Frontal cortex (tissue), 3 donors: ENCODE measurements at regions not wholly inside any gene's neighbourhood (a gene's known extent, or its start where the extent isn't known, plus 50 kb on each side); places are given as distances from the start of the nearest gene placed in this dataset.
"Not testable (repeated sequence)": the region's sequence is repeated elsewhere in the genome, so short reads cannot be mapped to it uniquely, and the experiment has no call there.

Experiments
- DNase-seq, 2 donors: peaks; one replicate each; pipeline ENCODE4 v3.0.0; 2012; ENCODE audit warnings: low spot score in 2 of 2
- FAIRE-seq: peaks from 2 replicates; lab custom pipeline; 2012; peaks lifted over from hg19 to GRCh38; lab: Jason Lieb, UNC
- donor health status: control.
- donor health status: control.
- donor health status: control.

DNA sequence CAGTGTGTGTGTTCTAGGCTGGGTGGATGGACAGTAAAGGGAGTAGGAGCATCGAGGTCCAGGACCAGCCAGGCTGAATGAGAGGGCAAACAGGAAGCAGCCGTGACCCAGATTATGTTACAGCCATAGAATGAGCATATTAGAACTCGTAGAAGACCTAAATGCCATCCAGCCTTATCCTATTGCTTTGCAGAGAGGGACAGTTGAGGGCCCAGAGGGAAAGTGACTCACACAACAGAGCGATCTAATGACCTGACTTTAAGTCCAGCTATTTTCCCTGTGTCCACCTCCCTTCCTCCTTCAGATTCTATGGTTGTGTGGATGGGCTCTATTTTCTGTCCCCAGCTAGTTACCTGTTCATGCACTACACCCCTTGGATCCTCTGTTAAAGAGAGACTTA lies 634.1 kb upstream of the TBL1XR1 start:
- DNase-seq (no peak), FAIRE-seq (no peak)

DNA sequence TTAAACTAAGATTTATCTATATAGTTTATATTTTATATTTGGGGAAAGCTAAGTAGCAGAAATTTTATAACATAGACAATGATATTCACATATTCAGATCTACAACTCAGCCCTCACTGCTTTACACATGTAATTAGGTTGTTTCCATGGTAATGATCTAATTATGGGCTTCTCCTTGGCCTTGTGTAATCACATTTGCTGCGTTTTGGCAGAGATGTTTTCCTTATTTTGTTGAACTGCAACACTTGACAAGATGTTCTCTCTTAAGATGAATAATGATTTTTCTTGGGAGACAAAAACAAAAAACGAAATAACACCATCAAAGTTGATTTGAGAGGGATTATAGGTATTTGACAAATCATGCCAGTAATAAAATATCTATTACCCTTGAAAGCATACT lies 635.6 kb upstream of the TBL1XR1 start:
- FAIRE-seq: no peak
- DNase-seq: no peak

DNA sequence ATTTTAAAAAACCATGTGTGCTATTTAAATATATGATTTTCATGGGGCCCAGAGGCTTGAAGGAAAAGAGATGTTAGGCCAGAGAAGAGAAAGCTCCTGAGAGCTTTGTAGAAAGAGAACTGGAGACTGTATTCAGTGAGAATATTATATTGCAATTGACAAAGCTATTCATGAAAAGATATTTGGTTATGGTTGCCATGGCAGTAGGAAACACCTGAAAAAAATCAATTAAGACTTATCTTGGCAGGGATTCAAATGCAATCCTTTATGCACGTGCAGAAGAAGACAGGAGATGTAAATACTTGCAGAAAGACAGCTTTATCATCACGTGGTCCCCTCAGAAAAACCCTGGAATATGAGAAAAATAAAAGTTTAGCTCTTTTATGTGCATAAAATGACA lies 636.0 kb upstream of the TBL1XR1 start:
- no peak for FAIRE-seq

DNA sequence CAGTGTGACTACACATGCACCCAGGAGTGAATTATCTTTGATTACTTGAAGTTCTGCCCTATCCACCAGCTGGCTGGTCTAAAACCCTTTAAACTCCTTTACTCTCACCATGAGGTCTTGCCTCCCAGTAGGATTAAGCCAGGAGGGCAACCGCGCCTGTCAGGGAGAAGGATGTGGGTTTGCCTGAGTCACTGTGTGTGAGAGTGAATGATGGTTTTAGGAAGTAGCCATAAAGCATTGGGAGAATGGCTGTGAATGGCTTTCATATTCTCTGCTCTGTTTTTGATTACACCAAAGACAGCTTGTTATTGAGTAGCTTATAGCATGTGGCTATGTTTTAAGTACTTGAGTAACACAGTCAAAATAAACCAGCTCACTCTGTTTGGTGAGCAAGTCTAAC lies 637.7 kb upstream of the TBL1XR1 start:
- no peak for DNase-seq
- FAIRE-seq: no peak

More for the DNA sequence above, 636.0 kb upstream of the TBL1XR1 start:
- DNase-seq: no peak

DNA sequence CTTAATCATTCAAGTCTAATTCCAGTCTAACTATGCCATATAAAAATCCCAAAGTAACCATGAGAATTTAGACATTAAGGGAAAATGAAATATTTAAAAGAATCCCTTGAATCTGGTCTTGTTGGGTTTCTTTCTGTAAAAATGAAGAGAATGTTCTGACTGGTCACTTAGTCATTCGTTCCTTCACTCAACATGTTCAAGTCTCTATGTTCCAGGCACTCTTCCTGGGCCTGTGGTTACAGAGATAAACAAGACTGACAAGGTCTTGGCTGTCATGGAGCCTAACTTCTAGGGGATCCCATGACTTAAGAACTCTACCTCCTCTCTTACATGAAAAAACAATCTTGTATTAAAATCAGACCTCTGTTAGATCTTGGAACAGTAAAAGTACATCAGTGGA lies 638.6 kb upstream of the TBL1XR1 start:
- DNase-seq: no peak
- no peak for FAIRE-seq

DNA sequence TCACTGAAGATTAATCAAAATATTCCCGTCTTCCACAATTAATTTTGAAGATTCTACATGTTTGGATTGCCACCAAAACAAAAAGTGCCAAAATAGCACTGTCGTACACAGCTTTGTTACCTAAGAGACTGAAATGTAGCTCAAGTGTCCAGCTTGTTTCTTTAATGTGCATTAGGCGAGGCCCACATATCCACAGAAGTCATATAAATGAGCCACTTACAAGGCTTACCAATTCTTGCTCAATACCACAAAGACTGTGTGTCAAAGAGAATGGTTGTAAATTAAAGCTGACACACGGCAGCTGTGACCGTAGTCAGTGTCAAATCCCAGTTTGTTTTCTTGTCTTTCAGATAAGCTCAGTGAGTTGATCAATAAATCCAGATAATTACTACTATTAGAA lies 639.4 kb upstream of the TBL1XR1 start:
- no peak for DNase-seq

DNA sequence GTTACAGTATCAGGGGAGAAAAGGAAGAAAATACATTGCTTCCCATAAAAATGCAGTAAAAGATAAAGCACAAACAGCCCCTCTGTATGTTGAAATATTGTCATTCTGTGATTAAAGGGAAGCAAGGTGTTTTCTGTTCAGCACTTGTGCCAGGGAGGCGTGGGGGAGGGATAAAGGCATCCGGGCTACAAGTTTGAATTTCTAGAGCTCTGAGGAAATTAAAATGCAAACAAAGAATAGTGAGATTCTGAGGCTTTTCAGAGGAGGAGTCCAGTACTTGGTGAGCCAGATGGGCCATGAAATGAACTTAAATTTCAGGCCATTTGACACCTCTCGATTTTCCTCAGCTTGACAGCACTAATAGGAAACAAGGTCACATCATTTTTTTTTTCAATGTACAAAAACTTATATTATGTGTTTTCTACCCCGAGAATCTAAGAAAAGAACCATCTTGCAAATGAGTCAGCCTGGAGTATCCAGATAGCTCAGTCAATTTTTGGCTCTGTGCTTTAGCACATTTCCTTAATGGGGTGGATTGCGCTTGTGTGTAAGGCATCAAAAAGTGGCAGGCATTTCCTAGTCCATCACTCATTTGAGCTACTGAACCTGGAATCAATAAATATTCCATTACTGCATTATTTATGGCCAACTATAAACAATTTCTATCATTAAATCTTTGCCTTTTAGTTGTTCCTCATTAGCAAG lies 640.8 kb upstream of the TBL1XR1 start:
- FAIRE-seq (no peak), DNase-seq (no peak)

More for the DNA sequence above, 639.4 kb upstream of the TBL1XR1 start:
- no peak for FAIRE-seq

DNA sequence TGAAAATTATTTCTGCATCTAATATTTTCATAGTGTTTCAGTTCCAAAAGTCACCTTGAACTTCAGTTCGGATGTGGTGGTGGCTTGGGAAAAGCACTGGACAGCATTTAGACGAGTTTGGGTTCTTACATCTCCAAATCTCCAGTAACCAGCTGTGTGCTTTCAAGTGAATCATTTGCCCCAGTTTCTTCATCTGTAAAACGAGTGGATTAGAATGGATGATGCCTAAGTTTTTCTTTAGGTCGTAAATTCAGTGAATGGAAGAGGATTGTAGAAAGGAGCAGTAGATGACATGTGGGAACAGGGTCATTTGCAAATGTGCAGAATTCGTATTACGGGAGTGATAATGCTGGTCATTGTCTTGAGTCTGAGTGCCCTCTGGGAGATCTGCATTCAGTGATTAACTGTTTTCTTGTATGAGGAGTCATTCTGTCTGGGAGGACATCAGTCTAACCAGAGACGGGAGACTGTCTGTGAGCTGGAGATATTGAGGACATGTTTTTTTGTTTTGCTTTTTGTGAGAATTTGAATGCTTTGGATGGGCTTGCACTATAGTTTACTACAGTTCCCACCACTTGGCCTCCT lies 641.6 kb upstream of the TBL1XR1 start:
- FAIRE-seq (no peak), DNase-seq (no peak)

DNA sequence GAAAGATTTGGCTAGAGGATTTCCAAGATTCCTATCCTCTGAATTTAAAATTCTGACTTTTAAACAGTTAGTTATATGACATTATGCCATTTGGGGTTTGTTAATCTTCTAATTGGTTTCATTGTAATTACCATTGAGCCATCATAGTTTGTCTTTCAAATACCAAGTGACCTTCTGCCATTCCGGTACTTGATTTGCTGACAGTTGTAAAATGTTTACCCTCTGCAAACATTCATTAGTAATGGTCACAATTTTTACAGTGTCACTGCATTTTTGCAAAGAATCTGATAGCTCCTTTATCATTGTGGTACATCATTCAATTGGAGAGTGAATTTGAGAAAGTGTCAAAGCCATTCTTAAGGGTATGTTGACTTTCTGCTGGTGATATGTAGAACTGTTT lies 645.0 kb upstream of the TBL1XR1 start:
- DNase-seq (no peak), FAIRE-seq (no peak)

DNA sequence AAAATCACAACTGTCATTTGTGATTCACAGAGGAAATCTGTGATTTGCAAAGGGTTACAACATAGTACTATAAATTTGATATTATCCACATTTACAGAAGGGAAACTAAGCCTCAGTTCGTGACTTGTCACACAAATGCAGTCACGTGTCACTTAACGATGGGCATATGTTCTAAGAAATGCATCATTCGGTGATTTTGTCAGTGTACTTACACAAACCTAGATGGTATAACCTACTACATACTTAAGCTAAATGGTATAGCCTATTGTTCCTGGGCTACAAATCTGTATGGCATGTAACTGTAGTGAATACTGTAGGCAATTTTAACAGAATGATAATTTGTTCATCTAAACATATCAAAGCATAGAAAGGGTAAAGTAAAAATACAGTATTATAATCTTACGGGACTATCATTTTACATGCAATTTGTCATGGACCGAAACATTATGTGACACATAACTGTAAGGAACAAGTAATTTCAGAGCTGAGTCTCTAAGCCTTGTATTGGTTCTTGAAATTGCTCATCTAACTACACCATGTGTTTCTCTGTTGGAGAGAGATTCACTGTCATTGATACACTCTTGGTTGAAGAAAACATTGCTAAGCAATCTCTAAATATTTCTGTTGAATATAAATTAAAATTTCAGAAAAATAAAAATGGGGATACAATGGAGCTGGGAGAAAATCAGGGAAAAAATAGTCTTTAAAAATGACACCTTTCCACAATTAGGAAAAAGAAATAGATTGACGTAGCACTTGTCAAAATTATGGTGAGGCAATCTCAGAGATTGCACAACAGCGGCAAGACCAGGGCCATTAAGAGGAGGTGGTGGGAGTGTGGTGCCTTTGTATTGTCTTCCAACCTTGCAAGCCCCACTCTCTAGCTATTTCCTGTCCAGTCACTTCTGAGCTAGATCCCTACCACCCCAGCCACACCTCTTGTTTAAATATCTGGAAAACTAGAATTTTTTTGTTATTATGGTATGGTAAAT lies 645.8 kb upstream of the TBL1XR1 start:
- FAIRE-seq: no peak
- DNase-seq: no peak

DNA sequence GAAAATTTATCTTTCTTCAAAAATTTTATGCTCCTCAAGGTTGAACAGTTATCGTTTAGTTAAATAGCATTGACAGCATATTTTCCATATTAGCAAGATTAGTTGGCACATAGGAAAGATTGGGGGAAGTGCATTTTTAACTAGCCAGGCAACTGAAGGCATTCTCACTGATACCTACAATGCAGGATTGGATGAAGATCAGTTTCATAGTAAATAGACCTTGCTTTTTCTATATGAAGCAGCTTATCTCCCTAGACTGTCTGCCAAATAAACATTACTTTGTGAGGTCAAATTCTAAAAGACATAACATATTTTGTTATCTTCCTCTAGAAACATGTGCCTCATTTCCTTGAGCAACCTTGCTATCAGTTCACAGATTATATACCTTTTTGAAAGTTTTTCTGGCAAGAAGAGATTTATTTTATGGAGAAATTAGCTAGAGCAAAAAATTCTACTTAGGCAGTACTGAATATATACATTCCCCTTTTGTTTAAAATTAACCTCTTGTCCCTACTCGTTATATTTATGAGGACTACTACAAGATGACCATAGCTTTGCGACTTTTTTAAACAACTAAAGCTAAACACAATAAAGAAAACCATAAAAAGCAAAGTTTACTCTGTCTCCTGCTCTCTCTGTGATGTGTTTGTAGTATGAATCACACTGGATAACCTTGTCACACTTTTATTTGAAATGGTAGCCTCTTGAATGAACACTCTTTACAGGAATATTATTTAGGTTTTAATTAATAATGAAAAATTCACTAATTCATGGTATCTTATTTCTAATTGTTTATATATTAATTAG lies 654.9 kb upstream of the TBL1XR1 start:
- FAIRE-seq (no peak), DNase-seq (no peak)

DNA sequence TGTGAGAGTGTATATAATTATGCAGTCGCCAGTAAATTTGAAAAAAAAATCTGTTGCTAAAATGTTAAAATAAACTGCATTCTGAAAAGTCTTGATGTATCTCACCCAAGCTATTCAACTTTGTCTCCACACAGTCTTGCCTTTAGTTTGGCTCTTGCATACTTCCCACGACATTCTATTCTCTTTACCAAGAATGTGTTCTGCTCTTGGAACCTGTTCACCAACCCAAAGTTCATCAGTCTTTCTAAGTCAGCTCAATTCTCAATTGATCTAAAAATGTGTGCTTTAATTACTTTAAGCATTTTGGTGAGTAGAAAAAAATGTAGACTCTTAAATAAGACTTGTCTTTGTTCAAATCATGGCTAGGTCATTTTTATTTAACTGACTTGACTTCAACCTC lies 657.7 kb upstream of the TBL1XR1 start:
- FAIRE-seq (no peak), DNase-seq (no peak)

DNA sequence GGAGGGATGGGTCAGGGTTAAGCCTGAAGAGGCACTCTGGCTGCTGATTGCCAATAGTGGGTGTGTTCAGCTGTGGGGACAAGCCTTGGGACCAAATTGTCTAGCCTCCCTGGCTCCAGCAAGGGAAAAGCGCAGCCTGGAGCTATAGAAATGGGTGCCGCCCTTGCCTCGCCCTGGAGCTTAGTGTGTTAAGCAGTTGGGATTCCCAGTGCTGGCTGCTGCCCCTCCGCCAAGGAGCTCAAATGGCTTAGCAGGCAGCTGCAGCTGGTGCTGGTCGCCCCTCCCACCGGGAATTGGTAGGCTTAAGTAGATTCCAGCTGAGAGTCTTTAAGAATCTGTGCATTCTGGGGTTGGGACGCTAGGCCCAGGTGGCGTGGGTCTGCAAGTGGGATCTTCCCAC lies 662.9 kb upstream of the TBL1XR1 start:
- FAIRE-seq (no peak), DNase-seq (no peak)

DNA sequence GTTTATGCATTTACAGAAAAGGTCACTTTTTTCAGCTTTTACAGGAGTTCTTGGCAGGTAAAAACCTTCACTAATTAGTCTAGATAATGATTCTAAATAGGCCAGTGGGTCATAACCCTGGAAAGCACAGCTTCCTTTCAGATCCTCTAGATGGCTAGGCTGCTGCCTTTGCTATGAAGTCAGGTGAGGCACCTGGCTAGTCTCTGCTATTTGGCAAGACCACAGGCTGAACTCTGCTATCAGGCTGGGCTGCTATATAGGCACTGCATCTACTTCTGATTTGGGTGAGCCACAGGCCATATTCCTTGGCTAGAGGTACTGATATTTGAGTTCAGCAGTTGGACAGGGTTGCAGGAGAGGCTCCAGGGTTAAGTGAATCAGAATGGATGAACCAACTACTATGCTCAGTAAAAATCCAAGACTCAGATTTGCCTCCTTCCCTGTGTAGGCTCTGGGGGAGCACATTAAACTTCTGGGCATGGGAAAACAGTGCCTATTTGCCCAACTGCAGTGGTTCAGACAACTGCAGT lies 665.7 kb upstream of the TBL1XR1 start:
- DNase-seq: no peak
- FAIRE-seq: no peak

DNA sequence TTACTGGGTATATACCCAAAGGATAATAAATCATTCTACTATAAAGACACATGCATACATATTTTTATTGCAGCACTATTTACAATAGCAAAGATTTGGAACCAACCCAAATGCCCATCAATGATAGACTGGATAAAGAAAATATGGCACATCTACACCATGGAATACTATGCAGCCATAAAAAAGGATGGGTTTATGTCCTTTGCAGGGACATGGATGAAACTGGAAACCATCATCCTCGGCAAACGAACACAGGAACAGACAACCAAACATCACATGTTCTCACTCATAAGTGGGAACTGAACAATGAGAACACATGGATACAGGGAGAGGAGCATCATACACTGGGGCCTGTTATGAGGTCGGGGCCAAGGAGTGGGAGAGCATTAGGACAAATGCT lies 665.0 kb upstream of the KCNMB2 start:
- DNase-seq, FAIRE-seq: not testable (repeated sequence)

DNA sequence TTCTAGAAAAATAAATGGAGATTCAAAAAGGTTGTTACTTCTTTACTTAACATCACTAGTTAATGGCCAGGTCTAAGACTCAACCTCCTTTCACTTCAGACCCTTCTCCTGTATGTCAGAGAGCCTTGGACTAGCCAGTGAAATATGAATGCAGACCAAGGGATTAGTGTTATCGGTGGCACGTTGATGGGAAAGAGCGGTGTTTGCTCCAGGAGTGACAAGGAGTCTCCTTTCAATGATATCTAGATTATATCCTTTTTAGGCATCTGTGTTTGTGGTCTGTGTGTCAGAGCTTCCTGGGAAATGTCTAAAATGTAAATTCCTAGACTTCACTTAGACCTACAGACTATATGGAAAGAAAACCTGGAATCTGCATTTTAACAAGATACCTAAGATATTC lies 658.0 kb upstream of the KCNMB2 start:
- FAIRE-seq (no peak), DNase-seq (no peak)

DNA sequence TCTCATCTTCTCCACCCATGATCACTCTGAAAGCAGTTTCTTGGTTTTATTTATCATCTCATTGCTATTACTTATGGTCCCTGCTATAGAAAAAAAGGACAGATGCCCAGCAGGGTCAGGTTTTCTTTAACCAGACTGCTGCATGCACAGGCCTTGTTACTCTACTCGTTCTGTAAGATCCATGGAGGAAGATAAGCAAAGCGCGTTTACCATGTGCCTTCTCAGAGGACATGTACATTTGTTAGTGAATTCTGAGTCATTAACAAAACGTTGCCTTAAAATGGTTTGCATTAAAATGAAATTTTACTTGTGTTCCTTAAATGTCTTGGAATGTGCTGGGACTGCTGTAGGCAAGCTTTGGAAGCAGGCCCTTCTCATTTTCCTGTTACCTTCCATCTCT lies 657.3 kb upstream of the KCNMB2 start:
- DNase-seq (no peak), FAIRE-seq (no peak)

DNA sequence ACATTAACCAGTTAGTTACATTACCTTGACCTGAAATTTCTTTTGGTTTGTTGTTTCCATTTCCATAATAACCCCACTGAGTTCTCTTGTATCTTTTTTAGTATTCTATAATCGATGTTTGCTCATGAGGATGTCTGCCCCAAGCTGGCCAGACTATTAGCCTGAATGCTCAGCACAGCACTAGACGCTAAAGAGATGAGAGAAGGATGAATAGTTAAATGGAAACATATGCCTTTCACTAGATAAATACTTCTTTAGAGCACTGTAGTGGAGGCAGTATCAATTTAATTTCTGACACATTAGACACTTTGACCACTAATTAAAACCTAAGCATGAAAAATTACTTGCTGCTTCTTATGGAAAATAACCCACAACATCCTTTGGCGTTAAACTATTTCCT lies 654.9 kb upstream of the KCNMB2 start:
- FAIRE-seq: no peak
- DNase-seq: no peak

DNA sequence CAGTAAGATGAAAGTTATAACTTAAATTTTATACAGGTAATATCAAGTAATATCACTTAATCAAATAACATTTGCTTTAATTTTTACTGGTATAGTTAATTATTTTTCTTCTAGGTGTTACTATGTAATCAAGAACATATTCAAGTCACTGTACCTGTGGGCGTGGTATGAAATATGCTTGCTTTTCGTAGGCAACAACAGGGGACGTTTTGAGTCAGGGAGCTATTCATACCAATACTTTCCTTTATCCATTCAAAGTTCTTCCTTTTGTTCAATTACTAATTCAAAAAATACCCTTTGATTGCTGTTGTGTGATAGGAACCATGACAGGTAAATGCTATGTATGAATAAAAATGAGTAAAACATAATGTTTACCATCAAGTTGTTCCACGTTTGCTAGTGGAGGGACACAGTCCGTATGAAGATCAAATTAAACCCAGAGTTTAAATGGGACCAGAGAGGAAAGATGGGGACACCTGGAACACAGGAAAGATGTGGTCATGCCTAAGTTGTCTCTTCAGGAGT lies 654.0 kb upstream of the KCNMB2 start:
- FAIRE-seq (no peak), DNase-seq (no peak)

DNA sequence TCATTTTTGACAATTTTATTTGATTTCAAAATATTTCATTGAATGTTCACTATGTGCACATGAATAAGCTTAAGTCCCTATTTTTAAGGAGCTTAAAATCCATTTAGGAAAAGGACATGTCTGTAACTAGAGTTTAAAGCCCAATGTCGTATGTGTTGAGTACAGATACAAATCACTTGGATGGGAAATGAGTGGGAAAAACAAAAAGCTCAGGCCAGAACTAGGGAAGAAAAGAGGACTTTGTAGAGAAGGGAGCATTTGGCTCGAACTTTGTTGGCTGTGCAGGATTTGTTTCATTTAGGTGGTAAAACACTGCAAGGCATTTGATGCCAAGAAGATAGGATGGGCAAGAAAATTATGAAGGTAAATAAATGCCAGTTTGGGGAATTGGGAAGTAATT lies 653.1 kb upstream of the KCNMB2 start:
- FAIRE-seq: no peak
- DNase-seq: no peak
